ENCODE measurements at regions not wholly inside any gene's neighbourhood (a gene's known extent, or its start where the extent isn't known, plus 50 kb on each side); places are given as distances from the start of the nearest gene placed in this dataset.

DNA sequence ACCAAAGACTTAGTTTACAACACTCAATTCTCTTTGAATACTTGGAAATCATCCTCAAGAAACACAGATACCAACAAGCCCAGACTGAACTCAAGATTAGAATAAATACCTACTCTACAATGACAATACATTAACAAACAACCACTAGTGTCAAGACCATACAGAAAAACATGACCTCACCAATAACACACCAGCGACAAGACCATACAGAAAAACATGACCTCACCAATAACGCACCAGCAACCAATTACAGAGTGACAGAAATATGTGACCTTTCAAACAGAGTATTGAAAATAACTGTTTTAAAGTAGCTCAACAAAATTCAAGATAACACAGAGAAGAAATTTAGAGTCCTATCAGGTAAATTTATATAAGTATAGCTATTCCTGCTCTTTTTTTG, 876.0 kb downstream of the EPHA3 start:
- no peak overlapping the region for H3K4me3 Mint-ChIP-seq
- DNase-seq = no peak
- H3K9me3 Mint-ChIP-seq = peaks cover 13% of the 10 kb centered on the region
- H3K27me3 Mint-ChIP-seq = no peaks in the 10 kb centered on the region
- POLR2A ChIA-PET = no interaction called here
- CTCF ChIA-PET = no interaction called here
- H3K4me1 Mint-ChIP-seq = no peaks in the 10 kb centered on the region
- no peak overlapping the region for H3K27ac Mint-ChIP-seq
- no peaks in the 10 kb centered on the region for H3K36me3 Mint-ChIP-seq (ENCODE audit: low read depth)

DNA sequence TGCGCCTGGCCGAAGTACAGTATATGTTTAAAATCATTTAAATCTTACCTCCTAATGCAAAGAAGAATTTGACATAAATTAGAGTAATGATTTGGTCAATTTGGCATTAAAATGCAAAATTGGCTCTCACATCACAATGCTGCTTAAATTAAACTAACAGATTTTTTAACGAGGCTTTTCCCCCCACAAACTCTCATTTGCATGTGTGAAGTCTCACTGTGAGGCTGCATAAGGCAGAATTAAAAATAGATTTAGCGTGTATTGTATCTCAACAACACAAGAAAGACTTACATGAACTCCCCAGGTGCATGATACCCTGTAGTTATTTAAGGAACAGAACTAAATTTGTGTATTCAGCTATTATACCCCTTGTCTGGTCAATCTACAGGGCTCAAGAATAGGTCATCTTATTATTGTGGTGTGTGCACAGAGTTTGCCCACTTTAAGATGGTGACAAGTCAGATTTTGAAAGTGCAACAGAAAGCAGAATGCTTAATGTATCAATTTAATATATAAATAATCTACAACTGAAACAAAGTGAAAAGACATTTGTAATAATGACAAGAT, 897.9 kb downstream of the EPHA3 start:
- CTCF ChIA-PET = no interaction called here
- H3K4me3 Mint-ChIP-seq = no peak overlapping the region
- H3K27me3 Mint-ChIP-seq = no peaks in the 10 kb centered on the region
- no peak overlapping the region for H3K27ac Mint-ChIP-seq
- H3K4me1 Mint-ChIP-seq = no peaks in the 10 kb centered on the region
- POLR2A ChIA-PET = no interaction called here
- no peaks in the 10 kb centered on the region for H3K36me3 Mint-ChIP-seq (ENCODE audit: low read depth)
- no peak for DNase-seq
- H3K9me3 Mint-ChIP-seq = peaks cover 8% of the 10 kb centered on the region

DNA sequence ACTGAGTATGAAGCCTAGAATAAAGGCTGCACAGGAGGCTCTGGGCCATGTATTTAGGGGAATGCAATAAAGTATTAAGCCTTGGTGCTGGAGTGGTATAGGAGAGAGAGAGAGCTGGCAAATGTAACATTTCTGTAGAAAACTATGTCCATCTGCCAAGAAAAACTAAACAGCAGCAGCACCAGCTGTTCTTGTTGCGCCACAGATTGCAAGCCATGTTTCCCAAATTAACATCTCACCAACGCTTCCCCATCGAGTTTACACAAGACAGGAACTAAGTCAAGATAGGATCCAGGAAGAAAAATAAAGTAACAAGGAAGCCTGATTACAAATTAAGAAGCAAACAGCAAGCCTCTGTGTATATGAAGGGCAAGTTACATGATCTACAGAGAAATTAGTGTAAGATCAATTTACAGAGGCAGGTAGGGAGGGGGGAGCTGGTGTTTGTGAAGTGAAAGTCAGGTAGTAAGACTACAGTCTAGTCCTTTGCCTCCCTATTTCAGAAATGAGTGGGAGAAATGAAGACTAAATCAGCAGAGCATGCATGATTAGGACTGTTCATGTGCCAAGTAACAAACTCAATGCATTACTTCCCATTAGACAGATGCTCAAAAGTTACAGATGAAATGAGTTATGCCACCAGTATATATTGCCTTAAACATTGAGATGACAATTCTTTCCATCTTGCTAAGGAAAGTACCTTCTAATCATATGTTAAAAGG, 900.5 kb downstream of the EPHA3 start:
- H3K36me3 Mint-ChIP-seq (ENCODE audit: low read depth) = no peaks in the 10 kb centered on the region
- no peak for DNase-seq
- no peak overlapping the region for H3K4me3 Mint-ChIP-seq
- CTCF ChIA-PET = no interaction called here
- H3K9me3 Mint-ChIP-seq = peaks cover 10% of the 10 kb centered on the region
- H3K27ac Mint-ChIP-seq = no peak overlapping the region
- POLR2A ChIA-PET = no interaction called here
- H3K4me1 Mint-ChIP-seq = no peaks in the 10 kb centered on the region
- no peaks in the 10 kb centered on the region for H3K27me3 Mint-ChIP-seq

DNA sequence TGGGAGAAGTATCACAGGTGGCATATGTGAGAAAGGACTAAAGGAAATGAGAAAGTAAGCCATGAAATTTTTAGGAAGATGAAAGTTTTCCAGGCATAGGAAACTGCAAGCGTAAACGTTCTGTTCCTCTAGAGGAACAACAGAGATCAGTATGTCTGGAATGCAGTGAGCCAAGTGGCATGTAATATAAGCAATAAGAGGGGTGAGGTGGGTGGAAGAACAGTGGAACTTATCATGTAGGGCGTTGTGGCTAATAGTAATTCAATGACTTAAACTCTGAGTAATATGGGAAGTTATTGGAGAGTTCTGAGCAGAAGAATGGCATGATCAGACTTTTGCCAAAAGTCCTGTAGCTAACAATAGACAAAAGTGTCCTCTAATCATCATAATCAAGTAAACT, 902.9 kb downstream of the EPHA3 start:
- H3K36me3 Mint-ChIP-seq (ENCODE audit: low read depth) = no peaks in the 10 kb centered on the region
- H3K9me3 Mint-ChIP-seq = peaks cover 5% of the 10 kb centered on the region
- no peak for DNase-seq
- ChIA-PET POLR2A (no interaction called here), CTCF (no interaction called here)
- no peaks in the 10 kb centered on the region for H3K4me1 Mint-ChIP-seq
- no peak overlapping the region for H3K27ac Mint-ChIP-seq
- no peak overlapping the region for H3K4me3 Mint-ChIP-seq
- H3K27me3 Mint-ChIP-seq = no peaks in the 10 kb centered on the region

DNA sequence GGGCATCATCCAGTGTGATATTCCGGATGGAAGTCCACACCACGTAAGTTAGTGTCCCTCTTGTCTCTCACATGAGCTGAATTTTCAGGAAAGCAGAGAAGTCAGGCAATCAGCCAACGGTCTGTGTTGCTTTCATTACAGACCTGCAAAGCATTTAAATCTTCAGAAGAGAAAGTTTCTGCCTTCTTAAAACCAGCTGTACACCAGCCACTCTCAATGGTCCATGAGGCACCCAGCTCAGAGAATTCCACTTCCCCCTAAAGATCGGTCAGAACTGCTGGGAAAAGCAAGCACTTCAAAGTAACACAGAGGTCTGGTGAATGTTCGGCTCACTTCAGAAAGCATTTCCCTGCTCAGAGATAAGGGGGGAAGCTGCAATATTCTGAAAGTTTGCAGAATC, 903.7 kb downstream of the EPHA3 start:
- H3K36me3 Mint-ChIP-seq (ENCODE audit: low read depth) = no peaks in the 10 kb centered on the region
- ChIA-PET POLR2A (no interaction called here), CTCF (no interaction called here)
- DNase-seq = no peak
- no peak overlapping the region for H3K4me3 Mint-ChIP-seq
- H3K9me3 Mint-ChIP-seq = peaks cover 5% of the 10 kb centered on the region
- no peaks in the 10 kb centered on the region for H3K27me3 Mint-ChIP-seq
- H3K27ac Mint-ChIP-seq = no peak overlapping the region
- H3K4me1 Mint-ChIP-seq = no peaks in the 10 kb centered on the region

DNA sequence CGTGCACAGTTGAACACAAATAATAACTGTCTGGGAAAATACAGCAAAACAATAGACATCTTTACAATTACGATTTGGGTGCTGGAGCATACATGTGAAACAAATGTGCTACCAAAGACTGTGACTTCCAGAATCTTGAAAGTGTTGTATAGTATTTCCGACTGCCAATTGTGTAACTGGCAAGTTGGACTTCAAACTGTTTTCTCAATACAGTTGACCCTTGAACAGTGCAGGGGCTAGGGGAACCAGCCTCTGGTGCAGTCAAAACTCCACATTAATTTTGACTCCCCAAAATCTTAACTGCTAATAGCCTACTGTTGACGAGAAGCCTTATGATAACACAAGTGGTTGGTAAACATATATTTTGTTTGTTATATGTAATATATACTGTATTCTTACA, 904.2 kb downstream of the EPHA3 start:
- H3K4me1 Mint-ChIP-seq = no peaks in the 10 kb centered on the region
- H3K36me3 Mint-ChIP-seq (ENCODE audit: low read depth) = no peaks in the 10 kb centered on the region
- H3K9me3 Mint-ChIP-seq = peaks cover 5% of the 10 kb centered on the region
- no peak overlapping the region for H3K4me3 Mint-ChIP-seq
- CTCF ChIA-PET = no interaction called here
- H3K27me3 Mint-ChIP-seq = no peaks in the 10 kb centered on the region
- H3K27ac Mint-ChIP-seq = no peak overlapping the region
- DNase-seq = no peak
- POLR2A ChIA-PET = no interaction called here

DNA sequence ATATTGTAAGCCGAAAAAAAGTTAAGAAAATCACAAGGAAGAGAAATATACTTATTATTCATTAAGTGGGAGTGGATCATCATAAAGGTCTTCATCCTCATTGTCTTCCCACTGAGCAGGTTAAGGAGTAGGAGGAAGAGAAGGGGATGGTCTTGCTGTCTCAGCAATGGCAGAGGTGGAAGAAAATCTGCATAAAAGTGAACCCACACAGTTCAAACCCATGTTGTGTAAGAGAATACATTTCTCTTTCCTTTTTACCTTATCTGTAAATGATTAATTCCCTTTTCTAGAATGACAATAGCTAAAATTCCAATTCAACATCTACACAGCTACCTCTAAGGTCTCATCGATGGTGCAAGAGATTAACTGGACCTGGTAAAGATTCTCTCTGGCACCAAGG, 904.6 kb downstream of the EPHA3 start:
- Mint-ChIP-seq H3K9me3 (peaks cover 5% of the 10 kb centered on the region), H3K36me3 (ENCODE audit: low read depth) (no peaks in the 10 kb centered on the region), H3K27me3 (no peaks in the 10 kb centered on the region), H3K27ac (no peak overlapping the region), H3K4me1 (no peaks in the 10 kb centered on the region), H3K4me3 (no peak overlapping the region)
- no peak for DNase-seq
- POLR2A ChIA-PET = no interaction called here
- CTCF ChIA-PET = no interaction called here

DNA sequence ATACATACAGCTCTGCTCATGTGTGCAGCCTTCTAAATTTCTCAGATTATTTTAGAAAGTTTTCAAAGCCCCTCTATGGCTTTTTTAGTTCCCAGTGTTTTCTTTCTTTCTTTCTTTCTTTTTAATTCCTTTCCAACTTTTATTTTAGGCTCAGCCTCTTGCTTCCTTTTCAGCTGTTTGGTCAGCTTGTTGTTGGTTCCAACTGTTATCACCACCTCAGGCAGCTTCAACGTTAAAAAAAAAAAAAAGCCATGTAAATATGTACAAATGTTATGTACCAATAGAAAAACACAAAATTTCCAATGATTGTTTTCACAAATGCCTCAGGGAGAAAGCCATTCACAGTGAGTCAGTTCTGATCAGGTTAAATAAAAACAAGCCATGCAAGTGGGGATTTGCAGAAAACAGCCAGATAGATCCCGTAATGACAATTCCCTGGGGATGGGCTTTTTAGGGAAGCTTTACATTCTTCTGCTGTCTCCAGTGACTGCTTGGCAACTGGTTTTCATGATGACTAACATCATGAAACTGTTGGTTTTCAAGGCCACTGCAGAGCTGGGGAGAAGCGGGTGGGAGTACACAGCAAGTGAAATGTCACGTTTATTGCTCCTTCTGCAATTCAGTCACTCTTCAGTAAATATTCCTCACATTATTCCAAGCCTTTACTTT, 908.4 kb downstream of the EPHA3 start:
- no peaks in the 10 kb centered on the region for H3K27me3 Mint-ChIP-seq
- no peak overlapping the region for H3K4me3 Mint-ChIP-seq
- no peaks in the 10 kb centered on the region for H3K36me3 Mint-ChIP-seq (ENCODE audit: low read depth)
- peaks cover 4% of the 10 kb centered on the region for H3K9me3 Mint-ChIP-seq
- CTCF ChIA-PET = no interaction called here
- POLR2A ChIA-PET = no interaction called here
- H3K27ac Mint-ChIP-seq = no peak overlapping the region
- H3K4me1 Mint-ChIP-seq = no peaks in the 10 kb centered on the region
- no peak for DNase-seq

DNA sequence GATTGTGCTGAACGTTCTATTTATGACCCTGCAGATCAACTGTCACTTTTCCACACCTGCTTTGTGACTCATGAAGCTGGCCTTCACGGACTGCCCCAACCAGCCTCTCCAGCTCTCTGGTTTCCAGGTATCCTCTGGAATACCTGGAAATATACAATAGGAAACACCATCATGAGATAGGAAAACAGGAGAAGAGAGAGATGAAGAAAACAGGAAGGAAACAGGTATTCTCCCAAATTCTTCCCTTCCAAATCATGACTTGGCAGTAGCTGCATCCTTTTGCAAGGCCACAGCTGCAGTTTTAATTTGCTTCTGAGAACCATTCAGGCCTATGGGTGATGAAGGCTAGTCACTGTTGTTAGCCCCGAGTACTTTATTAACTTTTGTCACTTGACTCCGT, 909.1 kb downstream of the EPHA3 start:
- ChIA-PET CTCF (no interaction called here), POLR2A (no interaction called here)
- Mint-ChIP-seq H3K27me3 (no peaks in the 10 kb centered on the region), H3K4me3 (no peak overlapping the region), H3K36me3 (ENCODE audit: low read depth) (no peaks in the 10 kb centered on the region), H3K27ac (no peak overlapping the region), H3K4me1 (no peaks in the 10 kb centered on the region), H3K9me3 (peaks cover 4% of the 10 kb centered on the region)
- DNase-seq = no peak

DNA sequence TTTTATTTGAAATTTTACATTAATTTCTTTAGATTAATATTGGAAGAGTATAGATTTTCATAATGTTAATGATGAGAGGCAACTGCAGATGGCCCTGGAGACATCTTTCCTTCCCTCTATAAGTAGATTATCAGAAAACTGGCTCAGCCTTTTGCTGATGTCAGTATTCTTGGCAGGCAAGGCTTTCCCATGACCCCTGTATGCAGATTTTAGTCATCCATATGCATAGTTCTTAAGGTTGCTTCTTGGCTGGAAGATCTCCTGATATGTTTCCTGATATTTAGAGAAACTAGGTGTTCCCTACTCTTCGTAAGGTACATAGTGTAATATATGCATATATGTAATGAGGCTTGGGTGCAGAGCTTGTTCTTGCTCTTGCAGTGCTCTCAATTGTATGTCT, 911.4 kb downstream of the EPHA3 start:
- no peak for DNase-seq
- CTCF ChIA-PET = no interaction called here
- POLR2A ChIA-PET = no interaction called here
- Mint-ChIP-seq H3K27ac (no peak overlapping the region), H3K27me3 (no peaks in the 10 kb centered on the region), H3K4me1 (no peaks in the 10 kb centered on the region), H3K9me3 (peaks cover 5% of the 10 kb centered on the region), H3K4me3 (no peak overlapping the region), H3K36me3 (ENCODE audit: low read depth) (no peaks in the 10 kb centered on the region)

DNA sequence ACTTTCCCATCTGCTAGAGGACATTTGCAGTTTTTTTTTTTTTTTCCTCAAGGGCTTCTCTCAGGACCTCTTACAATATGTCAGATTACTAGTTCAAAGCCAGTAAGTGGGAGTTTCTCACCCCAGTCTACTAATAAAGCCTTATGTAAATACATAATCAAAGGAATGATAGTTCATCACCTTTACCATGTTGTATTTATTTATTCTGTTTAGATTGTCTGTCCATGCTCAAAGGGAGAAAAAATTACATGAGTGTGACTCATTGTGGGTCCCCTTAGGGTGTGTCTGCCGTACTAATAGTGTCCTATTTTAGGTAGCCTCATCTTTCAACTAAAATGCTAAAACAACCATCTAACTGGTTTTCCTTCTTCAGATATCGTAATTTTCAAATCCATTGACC, 917.6 kb downstream of the EPHA3 start:
- no peak for DNase-seq
- H3K4me1 Mint-ChIP-seq = no peaks in the 10 kb centered on the region
- no peak overlapping the region for H3K4me3 Mint-ChIP-seq
- no peaks in the 10 kb centered on the region for H3K27me3 Mint-ChIP-seq
- H3K27ac Mint-ChIP-seq = no peak overlapping the region
- ChIA-PET CTCF (no interaction called here), POLR2A (no interaction called here)
- H3K36me3 Mint-ChIP-seq (ENCODE audit: low read depth) = no peaks in the 10 kb centered on the region
- peaks cover 5% of the 10 kb centered on the region for H3K9me3 Mint-ChIP-seq

DNA sequence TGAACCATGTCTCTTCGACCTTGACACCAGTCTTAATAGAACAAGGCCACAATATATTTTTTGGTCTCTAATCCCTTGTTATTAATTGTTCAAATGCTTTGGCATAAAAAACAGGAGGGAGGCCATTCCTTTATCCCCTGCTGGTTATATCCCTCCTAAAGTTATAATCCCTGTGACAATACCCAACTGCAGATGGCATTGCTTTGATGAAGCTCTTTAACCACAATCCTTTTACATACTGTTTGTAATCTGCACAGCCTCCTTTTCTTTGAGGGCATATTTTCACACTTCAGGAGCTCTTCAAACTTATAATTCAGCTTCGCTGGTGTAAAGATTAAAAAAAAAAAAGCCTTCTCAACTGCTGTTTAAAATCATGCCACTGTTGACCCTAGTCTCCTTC, 919.0 kb downstream of the EPHA3 start:
- Mint-ChIP-seq H3K27ac (no peak overlapping the region), H3K4me3 (no peak overlapping the region), H3K27me3 (no peaks in the 10 kb centered on the region), H3K9me3 (peaks cover 3% of the 10 kb centered on the region), H3K36me3 (ENCODE audit: low read depth) (no peaks in the 10 kb centered on the region), H3K4me1 (no peaks in the 10 kb centered on the region)
- DNase-seq = no peak
- ChIA-PET CTCF (no interaction called here), POLR2A (interaction anchor here (0.7 kb wide), 1 partner anchor 266 kb away, joined by 3 read pairs; no protein-coding TSS in a partner anchor)

DNA sequence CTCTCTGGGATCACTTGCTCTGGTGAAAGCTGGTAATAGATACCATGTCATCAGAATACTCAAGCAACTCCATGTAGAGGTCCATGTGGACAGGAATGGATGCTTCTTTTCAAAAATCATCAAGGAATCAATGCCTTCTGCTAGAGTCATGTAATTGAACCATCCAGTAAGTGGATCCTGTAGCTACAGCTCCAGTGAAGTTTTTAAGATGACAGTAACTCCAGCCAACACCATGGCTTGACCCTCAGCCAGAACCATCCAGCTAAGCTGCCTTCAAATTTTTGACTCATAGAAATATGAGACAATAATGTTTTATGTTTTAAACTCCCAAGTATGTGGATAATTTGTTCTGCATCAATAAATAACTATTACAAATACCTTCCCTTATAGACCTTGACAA, 923.7 kb downstream of the EPHA3 start:
- ChIA-PET POLR2A (no interaction called here), CTCF (no interaction called here)
- no peak for DNase-seq
- peaks cover 10% of the 10 kb centered on the region for H3K9me3 Mint-ChIP-seq
- H3K27me3 Mint-ChIP-seq = no peaks in the 10 kb centered on the region
- no peak overlapping the region for H3K4me3 Mint-ChIP-seq
- H3K27ac Mint-ChIP-seq = no peak overlapping the region
- H3K4me1 Mint-ChIP-seq = no peaks in the 10 kb centered on the region
- no peaks in the 10 kb centered on the region for H3K36me3 Mint-ChIP-seq (ENCODE audit: low read depth)

DNA sequence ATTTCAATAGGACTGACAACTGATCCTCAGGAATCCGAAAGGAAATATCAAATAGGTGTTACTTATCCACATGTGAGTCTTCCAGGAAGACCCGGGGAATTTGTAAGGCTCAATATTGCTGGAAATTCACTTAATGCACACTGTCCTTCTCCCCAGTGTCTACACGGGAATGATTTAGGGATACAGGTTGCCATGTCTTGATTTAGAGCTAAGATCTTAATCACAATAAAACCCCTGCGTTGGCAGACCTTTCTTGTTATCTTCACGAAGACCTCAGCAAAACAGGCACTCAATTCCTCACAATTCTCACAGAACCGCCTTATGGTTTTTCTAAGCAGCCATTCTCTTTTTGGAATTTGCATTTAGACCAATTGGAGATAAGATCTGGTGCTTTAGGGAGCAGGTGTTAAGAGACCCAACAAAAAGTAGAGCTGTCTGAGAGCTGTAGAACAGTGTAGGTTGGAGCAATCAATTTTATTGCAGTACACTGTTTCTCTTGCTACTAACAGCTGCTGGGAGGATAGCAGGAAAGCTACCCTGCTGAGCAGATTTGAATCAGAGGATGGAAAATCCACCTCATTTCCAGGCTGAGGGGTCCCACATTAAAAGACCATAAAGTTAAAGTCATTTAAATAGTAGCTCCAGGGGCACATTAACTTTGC, 925.7 kb downstream of the EPHA3 start:
- Mint-ChIP-seq H3K4me1 (no peaks in the 10 kb centered on the region), H3K27me3 (no peaks in the 10 kb centered on the region), H3K27ac (no peak overlapping the region), H3K9me3 (peaks cover 10% of the 10 kb centered on the region), H3K36me3 (ENCODE audit: low read depth) (no peaks in the 10 kb centered on the region), H3K4me3 (no peak overlapping the region)
- ChIA-PET POLR2A (no interaction called here), CTCF (no interaction called here)
- no peak for DNase-seq

Data from activated CD4-positive, alpha-beta memory T cell treated with anti-CD3 and anti-CD28 coated beads, Interleukin-2, amount 10 ng/mL, durations not matched to agents 7 days and 5 days (primary cell).